HL-60 (cell line): ENCODE measurements at regions not wholly inside any gene's neighbourhood (a gene's known extent, or its start where the extent isn't known, plus 50 kb on each side); places are given as distances from the start of the nearest gene placed in this dataset.

ENCODE experiments used
- DNase-seq, 2 experiments: peaks; one replicate each; pipeline ENCODE4 v3.0.0-alpha.2; 2010 to 2020; ENCODE audit warnings: low read depth in 1 of 2, low spot score in 1 of 2
- H3K27ac ChIP-seq: fragments of 250-450 bp; sonication (Bioruptor Pico); replicated peaks from 2 replicates; pipeline ENCODE4 v1.5.1; 2020; ENCODE audit warnings: mild to moderate bottlenecking, moderate library complexity
- H3K27me3 ChIP-seq: fragments of 250-450 bp; sonication (Bioruptor Pico); 2 replicates; pipeline ENCODE4 v1.5.1; 2021; ENCODE audit warnings: mild to moderate bottlenecking, moderate library complexity; ENCODE audit not compliant: insufficient read depth, poor library complexity, severe bottlenecking
- H3K4me3 ChIP-seq: replicated peaks from 2 replicates; pipeline ENCODE4 v1.5.1; 2011; ENCODE audit warnings: mild to moderate bottlenecking, control low read depth, low read length; ENCODE audit not compliant: insufficient read depth
- CTCF ChIP-seq: IDR thresholded peaks from one replicate; pipeline ENCODE4 v1.5.1; 2011; ENCODE audit warnings: low read length, control low read depth, inconsistent platforms; ENCODE audit not compliant: insufficient read depth
- GABPA ChIP-seq: IDR thresholded peaks from 2 replicates; pipeline ENCODE4 v1.6.1; 2012; ENCODE audit warnings: low read depth
- POLR2AphosphoS5 ChIP-seq: IDR thresholded peaks from 2 replicates; pipeline ENCODE4 v1.6.1; 2012; ENCODE audit warnings: low read depth
- REST ChIP-seq: IDR thresholded peaks from 2 replicates; pipeline ENCODE4 v1.6.1; 2012; ENCODE audit warnings: low read depth; ENCODE audit not compliant: insufficient replicate concordance
- SPI1 ChIP-seq: IDR thresholded peaks from 2 replicates; pipeline ENCODE4 v1.6.1; 2012; ENCODE audit warnings: low read depth, mild to moderate bottlenecking, borderline replicate concordance

GRCh38 chr7:9280088-9280487 lies 846.7 kb downstream of the NXPH1 start:
- Histone ChIP-seq H3K27me3 (no peaks in the 10 kb centered on the region), H3K27ac (no peak overlapping the region), H3K4me3 (no peak overlapping the region)
- DNase-seq, result no peak
- no peak for TF ChIP-seq SPI1
- TF ChIP-seq GABPA, result no peak
- TF ChIP-seq REST, result no peak
- TF ChIP-seq CTCF, result no peak
- TF ChIP-seq POLR2AphosphoS5, result no peak

GRCh38 chr7:9283246-9283645 lies 849.8 kb downstream of the NXPH1 start:
- no peak for DNase-seq
- TF ChIP-seq REST (no peak), GABPA (no peak), SPI1 (no peak), CTCF (no peak), POLR2AphosphoS5 (no peak)
- no peak overlapping the region for H3K27ac ChIP-seq
- no peak overlapping the region for H3K4me3 ChIP-seq
- H3K27me3 ChIP-seq, result no peaks in the 10 kb centered on the region

DNA sequence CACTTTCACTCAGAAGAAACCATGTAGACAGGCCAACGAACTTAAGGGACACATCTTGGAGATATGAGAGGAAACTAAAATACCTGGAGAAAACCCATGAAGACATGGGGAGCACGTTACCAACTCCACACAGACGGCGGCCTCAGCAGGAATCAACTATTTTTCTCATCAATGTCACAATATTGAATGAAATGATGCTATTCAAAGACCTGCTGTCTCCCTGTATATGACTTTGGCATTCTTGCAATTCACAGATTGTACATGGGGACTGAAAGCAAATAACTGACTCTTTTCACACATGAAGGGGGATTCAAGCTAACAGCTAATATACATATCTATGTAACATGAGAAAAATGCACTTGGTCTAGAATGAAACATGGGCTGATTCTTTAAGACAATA lies 869.0 kb downstream of the NXPH1 start:
- DNase-seq, result no peak
- no peak overlapping the region for H3K4me3 ChIP-seq
- H3K27me3 ChIP-seq, result no peaks in the 10 kb centered on the region
- H3K27ac ChIP-seq, result no peak overlapping the region
- TF ChIP-seq SPI1 (no peak), REST (no peak), GABPA (no peak), CTCF (no peak), POLR2AphosphoS5 (no peak)
